CD4-positive, CD25-positive, alpha-beta regulatory T cell (primary cell): ENCODE measurements at regions not wholly inside any gene's neighbourhood (a gene's known extent, or its start where the extent isn't known, plus 50 kb on each side); places are given as distances from the start of the nearest gene placed in this dataset.

Experiments used
- ATAC-seq, 2 donors: fragments of 150-1000 bp; cut with Tn5 transposase; one replicate each; pipeline ENCODE4 v1.10.0; 2021; ENCODE audit warnings: low read depth in 2 of 2, moderate number of reproducible peaks in 2 of 2, moderate library complexity in 1 of 2
- DNase-seq, 3 donors: peaks; one replicate each; pipeline versions ENCODE4 v3.0.0 to v3.0.0-alpha.2; 2012 to 2022; ENCODE audit warnings: mixed read lengths in 1 of 3
- H3K27ac ChIP-seq: one replicate; pipeline ENCODE4 v1.7.0; 2013; ENCODE audit warnings: mild to moderate bottlenecking, low read length; ENCODE audit not compliant: insufficient read depth, poor library complexity, severe bottlenecking
- H3K27me3 ChIP-seq: one replicate; pipeline ENCODE4 v1.7.0; 2013; ENCODE audit warnings: low read length; ENCODE audit not compliant: control insufficient read depth, insufficient read depth
- H3K36me3 ChIP-seq: one replicate; pipeline ENCODE4 v1.7.0; 2013; ENCODE audit warnings: mild to moderate bottlenecking, low read length, moderate library complexity; ENCODE audit not compliant: control insufficient read depth, insufficient read depth
- H3K4me1 ChIP-seq: 2 replicates; pipeline ENCODE4 v1.7.0; 2013; ENCODE audit warnings: mild to moderate bottlenecking, low read length; ENCODE audit not compliant: insufficient read depth, control insufficient read depth, poor library complexity, severe bottlenecking
- H3K4me3 ChIP-seq: one replicate; pipeline ENCODE4 v1.7.0; 2013; ENCODE audit warnings: low read depth, mild to moderate bottlenecking, low read length, moderate library complexity
- H3K9me3 ChIP-seq, 2 experiments: 1 replicate in 1 of 2; 2 replicates in 1 of 2; pipeline ENCODE4 v1.7.0; 2013; ENCODE audit warnings: low read length in 2 of 2, mild to moderate bottlenecking in 1 of 2, moderate library complexity in 1 of 2; ENCODE audit not compliant: control insufficient read depth in 2 of 2
- H3K27ac Mint-ChIP-seq, 3 donors: one replicate each; pipeline ENCODE4 v1.8.0; 2020 to 2022; ENCODE audit warnings: mild to moderate bottlenecking in 3 of 3, mixed read lengths in 3 of 3, moderate library complexity in 2 of 3
- H3K27me3 Mint-ChIP-seq: one replicate; pipeline ENCODE4 v1.8.0; 2022; ENCODE audit warnings: mild to moderate bottlenecking, mixed read lengths
- H3K36me3 Mint-ChIP-seq: one replicate; pipeline ENCODE4 v1.8.0; 2020; ENCODE audit warnings: mixed read lengths
- H3K4me1 Mint-ChIP-seq, 4 donors: one replicate each; pipeline ENCODE4 v1.8.0; 2020 to 2022; ENCODE audit warnings: mixed read lengths in 4 of 4, mild to moderate bottlenecking in 1 of 4
- H3K4me3 Mint-ChIP-seq, 4 donors: one replicate each; pipeline ENCODE4 v1.8.0; 2020 to 2022; ENCODE audit warnings: mild to moderate bottlenecking in 4 of 4, mixed read lengths in 4 of 4, moderate library complexity in 3 of 4
- H3K9me3 Mint-ChIP-seq, 7 donors: one replicate each; pipeline ENCODE4 v1.8.0; 2020 to 2022; ENCODE audit warnings: mixed read lengths in 7 of 7, mild to moderate bottlenecking in 3 of 7, moderate library complexity in 2 of 7

- Histone ChIP-seq H3K9me3 (no peaks in the 10 kb centered on the region), H3K27me3 (no peaks in the 10 kb centered on the region), H3K27ac (no peak overlapping the region), H3K4me3 (no peak overlapping the region), H3K4me1 (no peaks in the 10 kb centered on the region), H3K36me3 (no peaks in the 10 kb centered on the region)
- H3K4me1 Mint-ChIP-seq, result no peaks in the 10 kb centered on the region
- H3K27me3 Mint-ChIP-seq, result no peaks in the 10 kb centered on the region
- peaks cover 1 to 7% (median 4%) of the 10 kb centered on the region in 7 donors for H3K9me3 Mint-ChIP-seq
- H3K4me3 Mint-ChIP-seq, result no peak overlapping the region
- no peaks in the 10 kb centered on the region for H3K36me3 Mint-ChIP-seq
- ATAC-seq (no peak), DNase-seq (no peak)
- H3K27ac Mint-ChIP-seq, result no peak overlapping the region
Observed at GRCh38 chr13:61052175-61052574, 363.5 kb downstream of the PCDH20 start.

- peaks cover 0 to 8% (median 0%) of the 10 kb centered on the region in 7 donors for H3K9me3 Mint-ChIP-seq
- Histone ChIP-seq H3K36me3 (no peaks in the 10 kb centered on the region), H3K4me3 (no peak overlapping the region), H3K9me3 (no peaks in the 10 kb centered on the region), H3K27ac (no peak overlapping the region), H3K27me3 (no peaks in the 10 kb centered on the region), H3K4me1 (no peaks in the 10 kb centered on the region)
- ATAC-seq, result no peak
- H3K27ac Mint-ChIP-seq, result no peak overlapping the region
- H3K4me1 Mint-ChIP-seq, result no peaks in the 10 kb centered on the region
- H3K4me3 Mint-ChIP-seq, result no peak overlapping the region
- DNase-seq, result no peak
- no peaks in the 10 kb centered on the region for H3K36me3 Mint-ChIP-seq
- H3K27me3 Mint-ChIP-seq, result no peaks in the 10 kb centered on the region
Observed at GRCh38 chr13:61045251-61045650, 370.4 kb downstream of the PCDH20 start.

DNA sequence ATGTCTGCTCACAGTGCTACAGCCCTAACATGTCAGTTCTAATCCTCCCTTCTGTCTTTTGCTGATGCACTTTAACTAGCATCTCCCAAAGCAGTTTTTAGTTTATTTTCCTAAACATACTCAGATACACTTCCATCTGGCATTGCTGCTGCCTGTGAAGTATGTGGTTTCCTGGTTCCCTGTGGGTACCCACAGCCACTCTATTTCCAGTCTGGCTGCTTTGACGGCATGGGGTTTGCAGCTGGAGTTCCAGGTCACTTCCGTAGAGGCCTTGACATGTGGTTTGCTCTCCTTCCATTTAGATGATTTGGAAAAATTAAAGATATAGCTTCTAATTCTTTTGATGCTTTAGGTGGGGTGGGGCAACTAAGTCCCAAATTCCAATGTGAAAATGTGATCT lies 375.5 kb downstream of the PCDH20 start:
- H3K4me1 Mint-ChIP-seq, result no peaks in the 10 kb centered on the region
- no peaks in the 10 kb centered on the region for H3K9me3 ChIP-seq

GRCh38 chr13:61039302-61039701 lies 376.3 kb downstream of the PCDH20 start:
- ATAC-seq (no peak), DNase-seq (no peak)
- Mint-ChIP-seq H3K36me3 (no peaks in the 10 kb centered on the region), H3K9me3 (peaks cover 0 to 12% (median 5%) of the 10 kb centered on the region in 7 donors), H3K27me3 (no peaks in the 10 kb centered on the region), H3K27ac (no peak overlapping the region), H3K4me3 (no peak overlapping the region), H3K4me1 (no peaks in the 10 kb centered on the region)
- Histone ChIP-seq H3K36me3 (no peaks in the 10 kb centered on the region), H3K27ac (no peak overlapping the region), H3K9me3 (no peaks in the 10 kb centered on the region), H3K4me3 (no peak overlapping the region), H3K27me3 (no peaks in the 10 kb centered on the region), H3K4me1 (no peaks in the 10 kb centered on the region)

More for the DNA sequence above, 375.5 kb downstream of the PCDH20 start:
- Histone ChIP-seq H3K4me1 (no peaks in the 10 kb centered on the region), H3K36me3 (no peaks in the 10 kb centered on the region), H3K27ac (no peak overlapping the region), H3K27me3 (no peaks in the 10 kb centered on the region), H3K4me3 (no peak overlapping the region)
- no peak overlapping the region for H3K4me3 Mint-ChIP-seq
- no peaks in the 10 kb centered on the region for H3K27me3 Mint-ChIP-seq
- DNase-seq (no peak), ATAC-seq (no peak)
- H3K36me3 Mint-ChIP-seq, result no peaks in the 10 kb centered on the region
- H3K9me3 Mint-ChIP-seq, result peaks cover 0 to 10% (median 5%) of the 10 kb centered on the region in 7 donors
- H3K27ac Mint-ChIP-seq, result no peak overlapping the region

GRCh38 chr13:61036715-61037114 lies 378.9 kb downstream of the PCDH20 start:
- Mint-ChIP-seq H3K27me3 (no peaks in the 10 kb centered on the region), H3K4me1 (no peaks in the 10 kb centered on the region), H3K4me3 (no peak overlapping the region), H3K9me3 (peaks cover 1 to 10% (median 5%) of the 10 kb centered on the region in 7 donors), H3K27ac (no peak overlapping the region), H3K36me3 (no peaks in the 10 kb centered on the region)
- no peaks in the 10 kb centered on the region for H3K4me1 ChIP-seq
- no peak overlapping the region for H3K4me3 ChIP-seq
- ATAC-seq, result no peak
- H3K27me3 ChIP-seq, result no peaks in the 10 kb centered on the region
- H3K27ac ChIP-seq, result no peak overlapping the region
- DNase-seq, result no peak
- no peaks in the 10 kb centered on the region for H3K36me3 ChIP-seq
- no peaks in the 10 kb centered on the region for H3K9me3 ChIP-seq

DNA sequence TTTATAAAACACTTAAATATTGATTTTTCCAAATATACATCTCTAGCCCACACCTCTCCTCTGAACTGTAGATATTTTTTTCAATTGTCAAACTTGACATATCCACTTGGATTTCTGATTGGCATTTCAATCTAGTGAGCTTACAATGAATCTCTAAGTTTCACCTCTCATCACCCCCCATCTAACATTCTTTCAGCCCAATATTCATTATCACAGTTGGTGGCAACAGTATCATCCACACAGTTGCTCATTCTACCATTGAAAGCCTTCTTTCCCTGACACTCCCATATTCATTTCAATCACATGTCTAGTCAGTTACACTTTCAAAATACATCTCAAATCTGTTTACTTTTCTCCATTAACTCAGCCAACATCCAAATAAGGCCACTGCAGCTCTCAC lies 385.2 kb downstream of the PCDH20 start:
- Histone ChIP-seq H3K27ac (no peak overlapping the region), H3K9me3 (no peaks in the 10 kb centered on the region), H3K4me1 (no peaks in the 10 kb centered on the region), H3K4me3 (no peak overlapping the region), H3K27me3 (no peaks in the 10 kb centered on the region), H3K36me3 (no peaks in the 10 kb centered on the region)
- H3K27me3 Mint-ChIP-seq, result no peaks in the 10 kb centered on the region
- no peaks in the 10 kb centered on the region for H3K36me3 Mint-ChIP-seq
- DNase-seq (no peak), ATAC-seq (no peak)
- no peak overlapping the region for H3K4me3 Mint-ChIP-seq
- no peaks in the 10 kb centered on the region for H3K4me1 Mint-ChIP-seq
- H3K9me3 Mint-ChIP-seq, result peaks cover 4 to 10% (median 5%) of the 10 kb centered on the region in 7 donors
- peak overlapping the region in 1 of 3 donors; percentile 15 for H3K27ac Mint-ChIP-seq

- ATAC-seq, result no peak
- Histone ChIP-seq H3K27me3 (no peaks in the 10 kb centered on the region), H3K36me3 (no peaks in the 10 kb centered on the region), H3K4me3 (no peak overlapping the region), H3K4me1 (no peaks in the 10 kb centered on the region), H3K9me3 (no peaks in the 10 kb centered on the region), H3K27ac (no peak overlapping the region)
- H3K4me3 Mint-ChIP-seq, result no peak overlapping the region
- DNase-seq, result no peak
- H3K4me1 Mint-ChIP-seq, result no peaks in the 10 kb centered on the region
- H3K9me3 Mint-ChIP-seq, result peaks cover 0 to 13% (median 5%) of the 10 kb centered on the region in 7 donors
- H3K27ac Mint-ChIP-seq, result no peak overlapping the region
- no peaks in the 10 kb centered on the region for H3K27me3 Mint-ChIP-seq
- H3K36me3 Mint-ChIP-seq, result no peaks in the 10 kb centered on the region
Observed at GRCh38 chr13:61029064-61029463, 386.6 kb downstream of the PCDH20 start.

GRCh38 chr13:61024046-61024445 lies 391.6 kb downstream of the PCDH20 start:
- H3K4me1 Mint-ChIP-seq, result no peaks in the 10 kb centered on the region
- H3K36me3 ChIP-seq, result no peaks in the 10 kb centered on the region
- no peak overlapping the region for H3K4me3 Mint-ChIP-seq
- DNase-seq (no peak), ATAC-seq (no peak)
- peaks cover 0 to 5% of the 10 kb centered on the region in 2 experiments for H3K9me3 ChIP-seq
- no peak overlapping the region for H3K27ac Mint-ChIP-seq
- H3K27me3 ChIP-seq, result no peaks in the 10 kb centered on the region
- no peak overlapping the region for H3K27ac ChIP-seq
- H3K4me3 ChIP-seq, result no peak overlapping the region
- no peaks in the 10 kb centered on the region for H3K36me3 Mint-ChIP-seq
- H3K4me1 ChIP-seq, result no peaks in the 10 kb centered on the region
- no peaks in the 10 kb centered on the region for H3K27me3 Mint-ChIP-seq
- H3K9me3 Mint-ChIP-seq, result peaks cover 0 to 9% (median 3%) of the 10 kb centered on the region in 7 donors
